ENCODE measurements at regions not wholly inside any gene's neighbourhood (a gene's known extent, or its start where the extent isn't known, plus 50 kb on each side); places are given as distances from the start of the nearest gene placed in this dataset.

DNA sequence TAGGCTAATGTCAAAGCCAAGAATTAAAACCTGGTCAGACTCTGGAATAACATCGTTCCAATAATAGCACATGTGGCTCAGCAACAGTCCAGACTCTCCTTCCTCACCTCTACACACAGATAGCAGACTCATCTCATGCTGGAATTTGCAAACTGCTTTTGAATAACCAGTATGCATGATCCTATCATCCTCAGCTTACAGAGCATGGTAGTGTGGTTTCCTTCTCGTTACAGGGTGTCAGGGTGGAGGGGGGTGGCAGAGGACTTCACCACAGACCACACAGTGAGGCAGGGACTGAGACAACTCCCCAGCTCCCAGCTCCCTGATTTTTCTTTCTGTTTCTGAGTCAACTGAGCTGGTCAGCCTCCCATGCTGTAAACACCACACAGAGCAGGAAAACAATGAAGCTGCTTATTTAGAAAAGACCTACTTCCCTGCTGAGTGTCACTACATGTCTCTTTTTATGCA lies 101.6 kb downstream of the RPL22L1 start (continued):
- TF ChIP-seq MAFF (IDR thresholded peaks at IDR 0.05; ENCODE audit: low read length): no peak
- TF ChIP-seq LARP7 (IDR thresholded peaks at IDR 0.05): no peak
- no peak for TF ChIP-seq PML (IDR thresholded peaks at IDR 0.05; ENCODE audit: low read length)
- TF ChIP-seq MECOM (CRISPR knock-in tag; IDR thresholded peaks at IDR 0.05): peak; percentile 5; the same call in 1 of the 2 replicates
- TF ChIP-seq SIRT6 (IDR thresholded peaks at IDR 0.05; ENCODE audit: low read depth, low read length): no peak
- TF ChIP-seq ZNF316 (IDR thresholded peaks at IDR 0.05): no peak
- TF ChIP-seq, protein P1, sequence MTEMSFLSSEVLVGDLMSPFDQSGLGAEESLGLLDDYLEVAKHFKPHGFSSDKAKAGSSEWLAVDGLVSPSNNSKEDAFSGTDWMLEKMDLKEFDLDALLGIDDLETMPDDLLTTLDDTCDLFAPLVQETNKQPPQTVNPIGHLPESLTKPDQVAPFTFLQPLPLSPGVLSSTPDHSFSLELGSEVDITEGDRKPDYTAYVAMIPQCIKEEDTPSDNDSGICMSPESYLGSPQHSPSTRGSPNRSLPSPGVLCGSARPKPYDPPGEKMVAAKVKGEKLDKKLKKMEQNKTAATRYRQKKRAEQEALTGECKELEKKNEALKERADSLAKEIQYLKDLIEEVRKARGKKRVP (CRISPR knock-in tag; IDR thresholded peaks at IDR 0.05): 0 out of 2 replicates have a peak, but pooled peaks have one; percentile 34
- TF ChIP-seq MTA3 (IDR thresholded peaks at IDR 0.05; ENCODE audit: borderline replicate concordance): 0 out of 2 replicates have a peak, but pooled peaks have one; percentile 25
- TF ChIP-seq, protein P2, sequence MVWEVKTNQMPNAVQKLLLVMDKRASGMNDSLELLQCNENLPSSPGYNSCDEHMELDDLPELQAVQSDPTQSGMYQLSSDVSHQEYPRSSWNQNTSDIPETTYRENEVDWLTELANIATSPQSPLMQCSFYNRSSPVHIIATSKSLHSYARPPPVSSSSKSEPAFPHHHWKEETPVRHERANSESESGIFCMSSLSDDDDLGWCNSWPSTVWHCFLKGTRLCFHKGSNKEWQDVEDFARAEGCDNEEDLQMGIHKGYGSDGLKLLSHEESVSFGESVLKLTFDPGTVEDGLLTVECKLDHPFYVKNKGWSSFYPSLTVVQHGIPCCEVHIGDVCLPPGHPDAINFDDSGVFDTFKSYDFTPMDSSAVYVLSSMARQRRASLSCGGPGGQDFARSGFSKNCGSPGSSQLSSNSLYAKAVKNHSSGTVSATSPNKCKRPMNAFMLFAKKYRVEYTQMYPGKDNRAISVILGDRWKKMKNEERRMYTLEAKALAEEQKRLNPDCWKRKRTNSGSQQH (CRISPR knock-in tag; IDR thresholded peaks at IDR 0.05): no peak
- no peak for TF ChIP-seq MAFG (tag; conservative IDR thresholded peaks at IDR 0.05)
- no peak for TF ChIP-seq EWSR1 (IDR thresholded peaks at IDR 0.05; ENCODE audit: borderline replicate concordance, low read depth, partially characterized antibody)
- TF ChIP-seq POU5F1 (IDR thresholded peaks at IDR 0.05; ENCODE audit: borderline replicate concordance, low read depth, low read length, partially characterized antibody): no peak
- TF ChIP-seq, protein P3, sequence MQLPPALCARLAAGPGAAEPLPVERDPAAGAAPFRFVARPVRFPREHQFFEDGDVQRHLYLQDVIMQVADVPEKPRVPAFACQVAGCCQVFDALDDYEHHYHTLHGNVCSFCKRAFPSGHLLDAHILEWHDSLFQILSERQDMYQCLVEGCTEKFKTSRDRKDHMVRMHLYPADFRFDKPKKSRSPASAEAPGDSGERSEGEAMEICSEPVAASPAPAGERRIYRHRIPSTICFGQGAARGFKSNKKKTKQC (CRISPR knock-in tag; IDR thresholded peaks at IDR 0.05): no peak
- no peak; the same call in 1 of the 2 replicates for TF ChIP-seq ZNF239 (CRISPR knock-in tag; IDR thresholded peaks at IDR 0.05)
- TF ChIP-seq, protein P4, sequence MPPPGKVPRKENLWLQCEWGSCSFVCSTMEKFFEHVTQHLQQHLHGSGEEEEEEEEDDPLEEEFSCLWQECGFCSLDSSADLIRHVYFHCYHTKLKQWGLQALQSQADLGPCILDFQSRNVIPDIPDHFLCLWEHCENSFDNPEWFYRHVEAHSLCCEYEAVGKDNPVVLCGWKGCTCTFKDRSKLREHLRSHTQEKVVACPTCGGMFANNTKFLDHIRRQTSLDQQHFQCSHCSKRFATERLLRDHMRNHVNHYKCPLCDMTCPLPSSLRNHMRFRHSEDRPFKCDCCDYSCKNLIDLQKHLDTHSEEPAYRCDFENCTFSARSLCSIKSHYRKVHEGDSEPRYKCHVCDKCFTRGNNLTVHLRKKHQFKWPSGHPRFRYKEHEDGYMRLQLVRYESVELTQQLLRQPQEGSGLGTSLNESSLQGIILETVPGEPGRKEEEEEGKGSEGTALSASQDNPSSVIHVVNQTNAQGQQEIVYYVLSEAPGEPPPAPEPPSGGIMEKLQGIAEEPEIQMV (tag; conservative IDR thresholded peaks at IDR 0.05; ENCODE audit: low read depth): no peak
- TF ChIP-seq ZC3H4 (CRISPR knock-in tag; IDR thresholded peaks at IDR 0.05; ENCODE audit: borderline replicate concordance): no peak
- no peak for TF ChIP-seq TRIM24 (IDR thresholded peaks at IDR 0.05)
- TF ChIP-seq, protein P5, sequence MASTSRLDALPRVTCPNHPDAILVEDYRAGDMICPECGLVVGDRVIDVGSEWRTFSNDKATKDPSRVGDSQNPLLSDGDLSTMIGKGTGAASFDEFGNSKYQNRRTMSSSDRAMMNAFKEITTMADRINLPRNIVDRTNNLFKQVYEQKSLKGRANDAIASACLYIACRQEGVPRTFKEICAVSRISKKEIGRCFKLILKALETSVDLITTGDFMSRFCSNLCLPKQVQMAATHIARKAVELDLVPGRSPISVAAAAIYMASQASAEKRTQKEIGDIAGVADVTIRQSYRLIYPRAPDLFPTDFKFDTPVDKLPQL (IDR thresholded peaks at IDR 0.05; ENCODE audit: extremely low read depth, insufficient read length): no peak
- TF ChIP-seq CREM (IDR thresholded peaks at IDR 0.05; ENCODE audit: low read depth): no peak
- TF ChIP-seq SOX6 (IDR thresholded peaks at IDR 0.05): no peak
- no peak for TF ChIP-seq NCOA1 (IDR thresholded peaks at IDR 0.05; ENCODE audit: low read depth)
- TF ChIP-seq SP2 (IDR thresholded peaks at IDR 0.05; ENCODE audit: extremely low read depth, low read depth, low read length, poor library complexity, severe bottlenecking): no peak
- TF ChIP-seq, protein P6, sequence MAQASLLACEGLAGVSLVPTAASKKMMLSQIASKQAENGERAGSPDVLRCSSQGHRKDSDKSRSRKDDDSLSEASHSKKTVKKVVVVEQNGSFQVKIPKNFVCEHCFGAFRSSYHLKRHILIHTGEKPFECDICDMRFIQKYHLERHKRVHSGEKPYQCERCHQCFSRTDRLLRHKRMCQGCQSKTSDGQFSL (CRISPR knock-in tag; IDR thresholded peaks at IDR 0.05): no peak
- TF ChIP-seq, protein P6 (tag; IDR thresholded peaks at IDR 0.05): no peak
- TF ChIP-seq FOXP1 (CRISPR knock-in tag; IDR thresholded peaks at IDR 0.05): no peak
- no peak for TF ChIP-seq BCL6 (CRISPR knock-in tag; IDR thresholded peaks at IDR 0.05)

All from K562 (cell line).